ENCODE measurements at regions not wholly inside any gene's neighbourhood (a gene's known extent, or its start where the extent isn't known, plus 50 kb on each side); places are given as distances from the start of the nearest gene placed in this dataset.

GRCh38 chr6:78397499-78397898 lies 469.9 kb upstream of the IRAK1BP1 start:
- TF ChIP-seq CTCF (IDR thresholded peaks at IDR 0.05) (no peak), POLR2A (IDR thresholded peaks at IDR 0.05) (no peak)
